ELF-1 (cell line): ENCODE measurements at regions not wholly inside any gene's neighbourhood (a gene's known extent, or its start where the extent isn't known, plus 50 kb on each side); places are given as distances from the start of the nearest gene placed in this dataset.

Experiments
- DNase-seq: peaks from one replicate; pipeline ENCODE4 v3.0.0-alpha.2; 2016; ENCODE audit warnings: low read depth, low spot score

DNA sequence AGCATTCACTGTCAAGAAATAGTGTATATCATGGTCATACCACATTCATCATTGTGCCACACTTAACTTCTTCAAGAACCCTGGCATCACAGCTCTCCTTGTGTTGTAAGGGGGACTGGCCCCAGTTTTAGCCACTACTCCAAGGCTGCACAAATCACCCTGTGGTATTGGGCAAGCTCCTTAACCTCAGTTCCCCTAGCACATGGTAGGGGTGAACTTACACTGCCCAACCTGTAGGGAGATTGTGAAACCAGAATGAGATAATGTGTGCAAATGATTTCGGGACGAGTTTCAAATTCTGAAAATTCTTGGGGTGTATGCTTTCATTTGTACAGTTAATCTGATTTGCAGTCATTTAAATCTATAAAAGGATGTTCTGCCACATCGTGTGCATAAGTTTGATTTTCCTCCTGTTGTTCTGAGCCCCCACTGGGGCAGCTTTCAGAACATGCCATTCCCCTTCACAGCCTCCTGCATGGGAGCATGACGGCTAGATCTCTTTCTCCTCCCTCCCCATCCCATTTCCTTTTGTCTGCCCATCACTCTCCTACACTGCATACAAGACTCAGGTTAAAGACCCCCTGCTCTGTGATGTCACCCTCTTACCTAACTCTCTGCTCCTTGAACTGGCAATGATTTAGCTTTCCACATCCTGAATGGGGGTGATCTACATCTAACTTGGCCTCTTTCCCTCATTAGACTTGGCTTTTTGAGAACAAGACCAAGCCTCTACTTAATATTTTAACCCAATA lies 290.3 kb downstream of the CHRM3 start:
- no peak for DNase-seq

- no peak for DNase-seq
These were observed 291.0 kb downstream of the CHRM3 start for GRCh38 chr1:239677362-239677761.

DNA sequence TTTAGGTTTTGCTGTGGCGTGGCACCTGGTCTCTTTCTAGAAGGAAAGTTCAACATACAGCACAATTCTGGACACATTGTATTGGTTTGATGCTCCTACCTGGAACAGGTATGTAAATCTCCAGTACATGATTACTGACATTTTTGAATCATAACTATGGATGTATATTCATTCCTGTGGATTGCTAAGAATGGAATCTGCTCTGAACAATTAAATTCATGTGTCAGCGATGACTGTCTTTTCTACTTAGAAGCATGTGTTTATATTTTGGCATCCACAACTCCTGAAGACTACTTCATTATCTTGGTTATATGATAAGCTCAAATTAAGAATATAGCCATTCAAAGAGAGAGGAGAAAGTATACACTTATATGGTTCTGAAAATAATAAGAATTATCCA lies 291.8 kb downstream of the CHRM3 start:
- DNase-seq = no peak

DNA sequence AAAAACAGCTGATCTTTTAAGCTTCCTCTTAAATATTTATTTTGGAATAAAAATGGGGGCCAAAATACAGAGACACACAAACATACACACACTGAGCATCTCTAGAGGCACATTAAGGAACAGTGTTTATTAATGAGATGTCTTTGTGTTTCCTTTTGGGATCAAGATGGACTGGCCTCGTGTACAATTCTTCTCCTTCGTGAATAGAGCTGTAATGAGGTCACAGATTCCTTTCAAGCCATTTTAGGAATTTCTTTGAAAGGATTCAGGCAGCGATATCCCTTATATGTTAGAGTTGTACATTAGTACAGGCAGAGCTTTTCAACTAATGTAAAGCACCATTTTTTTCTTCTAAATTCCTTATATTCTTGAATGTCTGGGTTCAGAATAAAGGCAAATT lies 295.7 kb downstream of the CHRM3 start:
- no peak for DNase-seq

DNA sequence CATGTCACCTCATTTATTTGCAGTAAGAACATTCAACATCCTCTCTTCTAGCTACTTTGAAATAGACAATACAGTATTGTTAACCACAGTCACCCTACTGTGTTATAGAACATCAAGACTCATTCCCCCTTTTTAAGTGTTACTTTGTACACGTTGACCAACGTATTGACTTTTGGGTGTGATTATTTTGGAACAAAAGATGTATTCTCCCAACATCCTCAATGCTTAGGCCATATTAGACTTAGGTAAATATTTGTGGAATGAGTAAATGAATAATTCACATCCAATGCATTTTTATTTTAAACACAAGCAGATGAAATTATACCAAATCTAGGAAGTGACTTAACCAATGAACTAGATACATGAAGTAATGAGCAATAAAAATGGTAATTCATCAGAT lies 296.6 kb downstream of the CHRM3 start:
- no peak for DNase-seq

DNA sequence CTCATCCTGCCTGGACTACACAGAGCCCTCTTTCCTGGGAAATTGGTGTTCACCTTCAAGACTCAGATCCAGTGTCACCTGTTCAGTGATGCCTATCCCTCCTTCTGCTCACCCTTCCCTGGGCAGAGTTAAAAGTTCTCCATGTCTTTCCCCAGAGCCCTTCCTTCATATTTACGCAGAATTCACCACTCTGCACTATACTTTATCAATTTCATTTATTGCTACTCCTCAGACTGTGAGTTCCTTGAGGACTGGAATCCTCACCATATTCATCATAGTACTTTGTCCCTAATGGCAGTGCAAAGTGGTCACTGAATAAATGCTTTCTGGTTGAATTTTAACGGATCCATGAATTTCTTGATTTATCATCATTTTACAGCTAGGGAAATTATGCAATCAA lies 300.0 kb downstream of the CHRM3 start:
- no peak for DNase-seq

GRCh38 chr1:239696317-239696716 lies 309.9 kb downstream of the CHRM3 start:
- no peak for DNase-seq

DNA sequence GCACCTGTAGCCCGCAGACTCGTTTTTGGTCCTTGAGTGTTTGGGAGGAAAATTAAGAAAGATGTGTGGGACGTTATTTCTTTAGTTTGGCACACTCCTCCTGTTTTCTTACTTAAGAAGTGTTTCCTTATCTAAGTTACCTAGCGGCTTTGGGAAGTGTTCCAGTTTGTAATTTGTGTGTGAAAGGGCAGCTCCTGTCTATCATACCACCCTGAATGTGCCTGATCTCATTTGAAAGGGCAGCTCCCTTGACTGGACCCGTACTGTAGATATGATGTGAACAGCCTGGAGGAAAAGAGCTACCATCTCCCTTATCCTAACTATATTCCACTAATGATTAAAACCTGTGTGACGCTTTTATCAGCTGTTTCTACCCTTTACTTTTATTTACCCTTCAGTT lies 314.3 kb downstream of the CHRM3 start:
- DNase-seq = no peak

DNA sequence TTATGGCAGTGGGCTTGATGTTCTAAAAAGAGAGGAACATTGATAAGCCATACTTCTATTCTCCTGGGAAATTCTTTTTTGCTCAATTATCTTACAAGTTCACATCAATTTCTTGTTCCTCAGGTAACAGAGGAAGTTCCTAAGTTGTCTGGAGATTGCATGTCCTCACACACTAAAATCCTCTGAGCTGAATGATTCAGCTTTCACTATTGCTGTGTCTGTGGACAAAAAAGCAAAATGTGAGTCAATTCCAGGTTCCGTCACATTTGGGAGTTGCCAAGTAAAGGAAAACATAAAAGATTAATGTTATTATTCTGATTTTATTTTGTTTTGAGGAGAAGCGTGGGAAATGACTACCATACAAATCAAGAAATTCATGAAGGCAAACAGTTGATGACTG lies 316.7 kb downstream of the CHRM3 start:
- DNase-seq = no peak

- DNase-seq = no peak
These were observed 320.0 kb downstream of the CHRM3 start for GRCh38 chr1:239706245-239706892.

DNA sequence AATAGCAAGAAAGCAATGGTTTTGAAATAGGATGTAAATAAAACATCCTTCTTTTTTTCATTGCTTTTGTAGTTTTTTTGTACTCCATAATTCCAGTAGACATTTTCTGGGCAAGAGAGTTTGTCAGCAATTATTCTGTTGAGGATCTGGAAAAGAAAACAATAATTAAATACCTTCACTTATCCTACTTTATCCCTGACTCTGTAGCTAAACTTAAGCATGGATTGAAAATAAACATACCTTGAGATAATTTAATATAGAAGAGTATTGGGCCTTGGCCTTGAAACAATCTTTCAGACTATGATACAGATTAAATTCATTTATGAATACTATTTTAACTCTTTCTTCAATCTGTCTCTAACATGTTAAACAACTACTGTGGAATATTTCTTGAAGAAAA lies 321.2 kb downstream of the CHRM3 start:
- no peak for DNase-seq

GRCh38 chr1:239708622-239709021 lies 322.3 kb downstream of the CHRM3 start:
- DNase-seq = no peak

GRCh38 chr1:239711768-239712167 lies 325.4 kb downstream of the CHRM3 start:
- peak; percentile 32 for DNase-seq

GRCh38 chr1:239717097-239717917 lies 330.9 kb downstream of the CHRM3 start:
- no peak for DNase-seq

- no peak for DNase-seq
These were observed 331.5 kb downstream of the CHRM3 start for GRCh38 chr1:239717918-239718184.

DNA sequence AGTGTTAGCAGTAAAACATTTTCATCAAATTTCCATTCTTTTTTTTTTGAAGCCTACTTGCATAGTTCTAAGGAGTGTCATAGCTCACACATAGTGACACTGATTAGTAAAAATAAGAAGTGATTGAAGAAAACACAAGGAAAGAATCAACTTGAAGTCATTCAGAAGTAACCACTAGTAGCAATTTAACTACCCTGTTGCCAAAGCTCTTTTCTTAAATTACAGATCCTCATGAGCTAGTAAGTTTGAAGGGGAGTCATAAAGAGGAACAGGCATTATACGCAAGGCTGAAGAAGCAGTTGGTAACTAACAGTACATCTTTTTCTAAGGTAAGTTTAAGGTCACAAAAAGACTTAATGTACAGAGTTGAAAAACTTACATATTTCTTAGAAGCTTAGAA lies 332.2 kb downstream of the CHRM3 start:
- DNase-seq = no peak

DNA sequence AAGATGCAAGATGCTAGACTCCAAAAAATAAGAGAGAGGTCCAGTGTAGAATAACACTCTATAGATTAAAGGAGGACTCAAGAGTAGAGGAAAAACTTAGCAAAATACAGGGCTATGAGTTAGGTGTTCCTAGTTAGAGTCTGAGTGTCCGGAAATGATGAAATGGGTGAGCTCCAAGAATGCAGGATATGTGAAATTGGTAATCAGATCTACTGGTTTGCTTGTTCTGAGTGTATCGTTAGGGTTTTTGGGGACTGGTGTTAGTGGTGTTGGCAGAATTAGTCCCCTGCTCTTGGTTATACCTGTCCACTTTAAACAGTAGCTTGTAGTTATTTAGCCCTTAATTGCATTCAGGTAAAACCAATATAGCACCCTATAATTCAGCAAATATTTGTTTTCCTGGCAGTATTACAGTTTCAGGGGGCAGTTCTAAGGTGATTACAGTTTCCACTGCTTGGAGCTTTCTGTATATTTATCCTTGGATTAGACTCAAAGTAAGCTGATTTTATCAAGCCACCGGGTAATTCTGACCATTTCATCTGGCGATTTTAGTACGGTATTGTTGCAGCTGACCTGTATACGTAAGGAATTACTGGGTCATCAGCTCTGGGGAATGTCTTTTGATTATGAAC lies 332.7 kb downstream of the CHRM3 start:
- DNase-seq = no peak

GRCh38 chr1:239719642-239720258 lies 333.4 kb downstream of the CHRM3 start:
- DNase-seq = no peak

GRCh38 chr1:239722035-239722434 lies 335.7 kb downstream of the CHRM3 start:
- no peak for DNase-seq

DNA sequence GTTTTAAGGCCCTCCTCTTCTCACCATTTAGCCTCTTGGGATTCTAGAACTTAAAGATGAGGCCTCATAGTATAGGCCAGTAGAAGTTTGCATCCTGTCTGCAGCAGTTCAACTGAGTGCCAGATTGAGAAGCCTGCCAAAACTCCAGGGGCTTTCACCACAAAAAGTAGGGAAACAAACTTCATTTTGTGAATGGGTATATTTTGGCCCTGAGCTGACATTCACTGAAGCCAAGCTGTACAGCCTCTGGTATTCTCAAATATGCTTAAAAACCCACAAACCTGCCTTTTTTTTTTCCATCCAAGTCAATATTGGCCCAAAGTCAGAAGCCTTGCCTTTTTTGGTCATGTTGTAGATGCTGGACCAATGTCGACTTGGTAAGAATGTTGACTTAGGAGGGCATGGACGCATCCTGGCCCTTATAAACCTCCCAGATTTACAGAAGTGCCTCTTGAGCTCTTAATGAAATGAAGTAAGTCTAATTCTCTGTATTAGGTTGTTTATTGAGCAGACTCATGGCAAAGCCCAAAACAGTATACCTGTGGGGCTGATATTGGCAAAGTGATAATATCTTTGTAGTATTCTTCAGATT lies 337.5 kb downstream of the CHRM3 start:
- DNase-seq = no peak

DNA sequence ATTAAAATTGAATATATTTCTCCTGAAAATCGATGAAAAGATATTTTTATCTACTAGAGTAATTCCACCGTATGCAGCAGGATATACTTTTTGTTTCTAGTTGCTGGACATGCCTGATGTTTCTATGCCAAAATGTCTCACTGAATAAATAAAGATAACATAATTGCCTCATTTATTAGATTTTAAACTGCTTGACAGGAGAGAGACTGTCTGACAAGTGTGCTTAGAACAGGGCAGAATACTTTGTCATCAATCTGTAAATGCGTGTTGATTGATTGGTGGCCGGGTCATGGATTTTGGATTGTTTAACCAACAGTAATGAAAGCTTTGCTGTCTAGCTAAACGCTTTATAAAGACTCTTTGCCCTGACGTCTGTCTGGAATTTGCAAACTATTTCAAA lies 339.0 kb downstream of the CHRM3 start:
- no peak for DNase-seq

GRCh38 chr1:239725933-239726332 lies 339.6 kb downstream of the CHRM3 start:
- DNase-seq = no peak
